M059J (cell line): ENCODE measurements at regions not wholly inside any gene's neighbourhood (a gene's known extent, or its start where the extent isn't known, plus 50 kb on each side); places are given as distances from the start of the nearest gene placed in this dataset.

Experiments used
- DNase-seq: peaks from one replicate; pipeline ENCODE4 v3.0.0-alpha.2; 2012; ENCODE audit warnings: low read depth

DNA sequence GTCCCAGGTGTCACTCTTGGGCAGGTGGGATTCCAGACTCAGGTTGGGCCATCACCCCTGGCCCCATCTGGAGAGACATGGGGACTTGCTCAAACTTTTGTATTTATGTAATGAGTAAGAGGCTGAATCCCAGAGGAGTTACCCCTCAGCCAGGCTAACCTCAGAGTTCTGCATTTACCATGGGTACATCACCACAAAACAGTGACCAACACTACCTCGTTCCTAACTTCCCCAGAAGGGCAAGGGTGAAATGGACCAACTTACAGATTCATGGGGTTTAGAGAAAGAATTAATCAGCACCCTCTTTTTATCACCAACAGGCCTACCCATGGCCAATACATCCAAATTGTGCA is 259.9 kb upstream of the MARCKS start:
- peak; percentile 41 for DNase-seq

DNA sequence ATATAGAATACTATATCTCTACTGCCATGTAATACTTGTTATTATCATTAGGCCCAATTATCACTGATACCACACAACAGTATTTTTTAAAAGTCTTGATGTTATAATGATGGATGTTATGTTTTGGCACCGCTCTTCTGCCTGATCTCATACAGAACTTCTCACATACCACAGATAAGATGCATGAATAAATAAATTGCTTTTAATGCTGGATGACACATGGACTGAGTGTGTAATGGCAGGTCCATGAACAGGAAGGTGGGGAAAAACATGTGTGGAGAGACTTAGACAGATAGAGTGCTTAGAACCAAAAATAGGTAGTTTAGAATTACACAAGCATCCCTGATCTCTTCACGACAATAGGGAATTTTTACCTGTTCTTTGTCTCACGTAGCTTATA is 258.4 kb upstream of the MARCKS start:
- no peak for DNase-seq

DNA sequence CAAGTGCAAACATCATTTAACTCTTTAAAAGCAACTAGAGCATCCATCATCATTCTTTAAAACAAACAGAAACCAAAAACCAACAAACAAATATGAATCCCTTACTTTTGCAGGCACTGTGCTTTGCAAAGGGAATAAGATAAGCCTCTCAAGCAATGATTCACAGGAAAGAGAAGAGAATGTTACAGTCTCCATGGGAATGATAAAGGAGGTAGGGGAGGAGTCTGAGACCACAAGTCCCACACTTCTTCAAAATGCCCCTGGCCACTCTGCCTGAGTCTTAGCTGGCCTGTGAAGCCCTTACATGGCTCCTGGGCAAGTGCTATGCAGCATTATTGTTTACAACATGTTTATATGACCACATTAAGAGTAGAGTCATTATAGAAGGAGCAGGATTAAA is 257.7 kb upstream of the MARCKS start:
- peak; percentile 81 for DNase-seq

DNA sequence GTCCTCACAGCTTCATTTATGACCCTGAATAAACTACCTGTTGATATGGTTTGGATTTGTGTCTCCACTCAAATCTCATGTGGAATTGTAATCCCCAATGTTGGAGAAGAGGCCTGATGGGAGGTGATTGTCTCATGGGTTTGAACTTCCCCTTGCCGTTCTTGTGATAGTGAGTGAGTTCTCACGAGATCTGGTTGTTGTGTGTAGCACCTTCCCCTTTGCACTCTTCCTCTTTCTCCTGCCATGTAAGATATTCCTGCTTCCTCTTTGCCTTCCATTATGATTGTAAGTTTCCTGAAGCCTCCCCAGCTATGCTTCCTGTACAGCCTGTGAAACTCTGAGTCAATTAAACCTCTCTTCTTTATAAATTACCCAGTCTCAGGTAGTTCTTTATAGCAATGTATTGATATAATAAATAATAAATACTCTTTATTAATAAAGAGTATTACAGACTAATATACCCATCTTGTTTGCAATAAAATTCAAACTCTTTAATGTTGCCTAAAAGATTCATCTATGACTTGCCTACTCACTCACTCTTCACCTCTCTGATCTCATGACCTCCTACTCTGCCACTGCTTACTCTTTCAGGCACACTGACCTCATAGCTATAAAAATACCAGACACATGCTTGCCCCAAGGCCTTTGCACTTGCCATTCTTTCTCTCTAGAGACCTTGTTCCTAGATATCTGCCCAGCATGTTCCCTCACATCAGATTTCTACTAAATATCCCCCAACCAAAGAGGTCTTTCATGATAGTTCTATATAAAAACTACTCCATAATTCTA is 256.4 kb upstream of the MARCKS start:
- peak; percentile 42 for DNase-seq

DNA sequence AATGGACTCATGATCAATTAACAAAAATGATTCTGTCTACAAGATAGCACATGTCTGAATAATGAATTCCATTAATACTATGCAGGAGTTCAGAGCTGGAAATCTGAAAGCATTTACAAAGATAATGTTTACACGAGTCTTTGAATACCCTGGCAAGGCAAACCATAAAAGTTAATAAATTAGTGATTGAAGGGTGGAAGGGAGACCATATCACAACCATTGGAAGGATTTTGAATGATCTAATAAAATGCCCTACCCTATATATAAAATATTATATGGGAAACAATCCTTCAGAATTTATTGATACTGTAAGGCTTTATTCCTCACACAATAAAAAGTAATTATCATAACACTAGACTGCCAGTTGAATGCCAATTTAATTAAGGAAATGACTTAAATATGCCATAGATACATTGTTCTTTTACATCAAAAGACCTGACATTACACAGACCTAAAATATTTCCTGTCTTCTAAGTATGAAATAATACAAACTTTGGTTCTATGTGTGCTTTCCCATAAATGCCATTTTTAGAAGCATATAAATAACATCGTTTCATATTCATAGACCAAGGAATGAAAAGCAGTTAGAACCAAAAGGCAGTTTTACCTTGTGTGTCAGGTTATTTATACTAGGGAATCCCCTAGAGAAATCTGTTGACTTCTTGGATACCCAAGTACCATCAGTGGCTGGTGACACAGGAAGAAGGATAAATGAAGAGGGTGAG is 249.2 kb upstream of the MARCKS start:
- no peak for DNase-seq

DNA sequence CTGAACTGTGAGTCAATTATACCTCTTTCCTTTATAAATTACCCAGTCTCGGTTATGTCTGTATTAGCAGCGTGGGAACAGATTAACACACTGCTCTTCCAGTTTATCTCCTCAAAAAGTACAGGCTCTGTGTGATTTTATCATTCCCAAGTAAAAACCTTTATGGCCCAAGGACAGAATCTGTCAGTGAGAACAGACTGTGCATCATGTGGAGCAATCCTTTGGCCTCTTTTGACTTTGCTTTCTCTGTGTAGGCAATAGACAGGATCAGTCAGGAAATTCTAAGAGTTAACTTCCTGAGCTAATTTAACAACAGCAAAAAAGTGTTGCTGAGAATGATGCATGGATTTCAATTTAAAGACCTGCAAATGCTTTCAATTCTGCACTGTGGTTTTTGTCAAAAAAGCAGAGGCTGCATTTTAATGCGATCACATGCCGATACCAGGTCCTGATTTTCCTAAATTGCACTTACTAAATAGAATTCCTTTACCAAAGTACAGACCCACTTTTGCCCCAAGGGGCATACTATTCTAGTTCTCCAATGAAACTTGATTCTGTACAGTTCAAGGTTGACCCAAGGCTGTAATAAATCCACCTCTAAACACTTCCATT is 246.7 kb upstream of the MARCKS start:
- no peak for DNase-seq

DNA sequence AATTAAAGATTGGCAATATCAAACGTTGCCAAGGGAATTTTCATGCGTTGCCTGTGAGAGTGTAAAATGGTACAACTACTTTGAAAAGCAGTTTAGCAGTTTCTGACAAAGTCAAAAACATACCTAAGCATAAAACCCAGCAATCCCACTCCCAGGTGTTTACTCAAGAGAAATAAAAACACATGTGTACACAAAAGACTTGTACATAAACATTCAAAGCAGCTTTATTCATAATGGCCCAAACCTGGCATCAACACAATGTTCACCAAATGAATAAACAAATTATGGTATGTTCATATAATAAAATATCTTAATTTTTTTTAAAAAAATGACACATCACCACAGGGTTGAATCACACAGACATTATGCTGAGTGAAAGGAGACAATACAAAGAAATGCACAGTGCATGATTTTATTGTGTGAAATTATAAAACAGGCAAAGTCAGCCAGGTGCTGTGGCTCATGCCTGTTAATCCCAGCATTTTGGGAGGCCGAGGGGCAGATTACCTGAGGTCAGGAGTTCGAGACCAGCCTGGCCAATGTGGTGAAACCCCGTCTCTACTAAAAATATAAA is 240.4 kb upstream of the MARCKS start:
- no peak for DNase-seq

DNA sequence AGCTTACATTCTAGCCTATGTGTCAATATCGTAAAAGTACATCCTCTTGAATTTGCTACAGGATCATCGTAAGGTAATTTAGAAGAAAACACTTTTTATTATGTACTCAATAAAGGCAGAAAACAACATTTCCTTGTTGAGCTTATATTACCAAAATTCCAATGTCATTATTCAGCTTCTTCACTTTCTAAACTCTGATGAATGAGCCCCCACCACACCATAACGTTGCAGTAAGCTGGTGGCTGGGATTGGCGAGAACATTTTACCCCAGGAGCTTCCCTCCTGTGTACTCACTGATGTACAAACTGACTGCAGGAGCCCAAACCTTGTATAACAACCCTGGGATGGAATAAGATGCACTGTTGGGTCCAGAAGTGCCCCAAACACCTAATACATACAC is 238.1 kb upstream of the MARCKS start:
- DNase-seq, result peak; percentile 49

DNA sequence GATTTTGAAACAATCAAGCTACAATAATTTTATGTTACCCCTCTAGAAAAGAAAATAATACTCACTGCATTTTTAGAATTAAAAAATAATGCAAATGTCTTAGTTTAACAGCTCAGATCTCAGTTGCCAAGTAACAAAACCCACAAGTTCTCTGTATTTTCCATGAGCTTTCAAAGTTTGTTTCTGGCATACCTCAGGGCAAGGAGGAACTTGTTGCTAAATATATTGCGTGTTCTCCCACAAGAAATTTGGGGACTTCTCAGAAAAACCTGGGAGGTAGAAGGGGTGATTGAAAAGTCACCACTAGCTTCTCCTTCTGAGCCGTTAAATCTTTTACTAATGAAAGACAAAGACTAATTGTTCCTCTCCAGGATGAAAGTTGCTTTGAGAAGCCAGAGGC is 236.8 kb upstream of the MARCKS start:
- DNase-seq, result no peak

DNA sequence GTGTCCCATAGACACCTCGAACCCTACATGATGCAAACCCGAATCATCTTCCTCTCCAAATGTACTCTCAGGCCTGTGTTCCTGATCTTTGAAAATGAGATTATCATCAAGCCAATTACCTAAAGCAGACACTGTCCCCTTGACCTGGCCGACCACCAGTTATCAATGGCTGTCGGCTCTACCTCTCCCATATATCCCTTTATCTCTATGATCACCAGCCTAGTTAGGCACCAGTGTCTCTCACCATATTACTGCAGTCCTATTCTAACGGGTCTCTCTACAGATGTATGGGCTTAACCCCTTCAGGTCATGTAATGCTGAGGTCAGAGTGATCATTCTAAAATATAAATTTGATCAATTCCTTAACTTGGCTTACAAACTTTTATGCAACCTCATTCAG is 234.9 kb upstream of the MARCKS start:
- no peak for DNase-seq

DNA sequence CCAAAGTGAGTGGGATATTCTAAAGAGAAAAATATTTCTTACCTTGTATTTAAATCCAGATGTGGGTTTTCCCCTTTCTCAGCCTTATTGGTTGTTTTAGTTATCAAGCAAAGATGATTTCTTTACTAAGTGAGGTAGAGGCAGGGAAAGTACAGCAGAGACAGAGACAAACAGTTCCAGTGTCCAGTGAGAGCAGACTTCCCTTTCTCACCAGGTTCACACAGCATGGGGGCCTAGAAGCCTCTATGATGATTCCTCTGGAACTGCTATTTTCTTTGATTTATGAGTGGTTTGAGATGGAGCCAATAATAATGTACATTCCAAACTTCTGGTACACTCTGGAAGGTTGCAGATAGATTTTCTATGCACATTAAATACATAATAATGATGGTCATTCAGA is 234.0 kb upstream of the MARCKS start:
- no peak for DNase-seq

DNA sequence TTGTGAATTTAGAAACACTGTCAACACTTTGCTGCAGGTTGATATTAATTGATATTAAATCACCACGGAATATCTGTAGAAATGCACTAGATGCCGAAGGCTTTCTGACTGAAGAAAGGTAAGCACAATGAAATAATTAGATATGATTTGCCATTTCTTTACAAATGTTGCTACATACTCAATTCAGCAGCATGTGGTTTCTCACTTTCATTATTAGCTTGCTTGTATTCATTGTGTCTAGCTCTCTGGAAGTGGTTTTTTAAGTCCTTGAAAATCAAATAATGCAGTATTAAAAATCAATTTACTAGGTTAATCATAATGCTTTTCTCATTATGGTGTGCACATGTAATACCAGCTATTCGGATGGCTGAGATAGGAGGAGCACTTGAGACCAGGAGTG is 231.3 kb upstream of the MARCKS start:
- DNase-seq, result no peak

DNA sequence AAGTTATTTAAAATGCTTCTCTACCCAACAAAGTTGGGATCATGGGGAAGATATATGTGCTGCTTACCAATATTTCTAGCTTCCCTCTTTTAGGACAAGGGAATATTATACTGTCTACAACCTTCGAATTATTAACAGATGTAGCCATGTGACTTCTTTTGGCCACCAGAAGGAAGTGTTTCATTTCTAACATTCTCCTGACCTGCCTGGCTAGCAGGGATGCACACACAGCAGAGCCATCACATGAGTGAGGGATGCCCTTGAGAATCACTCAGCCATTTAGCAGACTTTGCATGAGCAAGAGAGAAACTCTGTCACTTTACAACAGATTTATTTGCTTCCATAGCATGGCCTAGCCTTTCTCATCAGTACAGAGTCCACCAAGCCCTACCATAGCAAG is 230.7 kb upstream of the MARCKS start:
- DNase-seq, result no peak

DNA sequence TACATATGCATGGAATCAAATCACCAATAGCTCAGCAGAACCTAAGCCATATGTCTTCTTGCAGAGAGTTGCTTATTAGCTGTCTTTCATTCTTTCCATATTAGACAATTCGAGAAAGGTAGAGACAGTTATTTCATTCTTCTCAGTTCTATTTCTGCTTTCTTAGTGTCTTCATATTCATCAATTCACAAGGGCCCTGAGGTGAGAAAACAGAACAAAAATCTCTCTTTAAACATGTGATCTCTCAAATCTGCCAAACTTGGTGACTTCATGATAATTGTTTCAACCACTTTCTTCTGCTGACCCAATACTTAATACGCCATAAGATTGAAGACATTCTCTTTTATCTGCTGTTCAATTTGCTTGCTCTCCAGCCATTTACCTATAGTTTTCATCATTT is 229.7 kb upstream of the MARCKS start:
- no peak for DNase-seq

DNA sequence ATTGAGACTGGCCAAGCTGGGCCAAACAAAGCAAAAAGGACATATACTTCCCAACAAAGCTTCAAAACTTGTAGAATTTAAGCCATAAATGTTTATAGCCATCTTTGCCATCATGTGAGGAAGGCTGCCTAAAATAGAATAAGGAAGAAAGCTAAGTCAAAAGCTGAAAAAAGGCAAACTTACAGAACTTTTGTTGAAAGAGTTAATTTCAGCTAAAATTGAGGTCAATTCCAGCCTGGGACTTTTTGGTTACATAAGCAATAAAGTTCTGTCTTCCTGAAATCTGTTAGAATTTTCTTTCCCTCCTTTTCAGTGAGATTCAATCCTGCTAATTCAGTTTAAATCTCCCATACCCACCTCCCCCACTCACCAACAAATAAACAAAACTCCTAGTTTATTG is 227.9 kb upstream of the MARCKS start:
- DNase-seq, result no peak

DNA sequence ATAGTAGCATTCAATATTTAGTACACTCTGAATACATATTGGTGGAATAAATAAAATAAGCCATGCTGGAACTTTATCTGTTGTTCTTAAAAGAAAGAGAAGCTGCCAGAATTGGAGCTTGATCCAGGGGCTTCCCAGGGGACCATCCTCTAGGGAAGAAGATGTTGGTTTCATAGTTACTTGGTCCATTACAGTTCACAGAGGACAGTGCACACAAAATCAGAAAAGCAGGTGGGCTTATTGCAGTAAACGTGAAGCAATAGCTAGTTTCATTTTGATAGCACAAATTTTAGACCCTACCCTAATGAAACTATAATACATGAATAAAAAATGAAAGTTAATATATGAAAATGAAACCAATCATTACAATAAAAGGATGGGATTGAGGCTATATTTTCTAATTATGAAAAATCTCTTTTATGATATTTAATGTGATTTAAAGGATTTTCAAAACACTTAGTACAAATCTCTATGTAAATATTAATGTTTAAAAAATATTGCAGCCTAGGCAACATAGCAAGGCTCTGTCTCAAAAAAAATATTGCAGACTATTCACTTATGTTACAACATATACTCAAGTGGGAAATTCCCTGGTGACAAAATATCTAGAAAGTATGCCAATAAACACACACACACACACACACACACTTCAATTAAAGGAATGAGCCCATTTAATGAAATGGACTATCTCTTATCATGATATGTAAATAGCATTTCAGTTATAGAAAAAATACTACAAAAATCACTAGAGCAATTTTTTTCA is 227.0 kb upstream of the MARCKS start:
- peak; percentile 38 for DNase-seq

DNA sequence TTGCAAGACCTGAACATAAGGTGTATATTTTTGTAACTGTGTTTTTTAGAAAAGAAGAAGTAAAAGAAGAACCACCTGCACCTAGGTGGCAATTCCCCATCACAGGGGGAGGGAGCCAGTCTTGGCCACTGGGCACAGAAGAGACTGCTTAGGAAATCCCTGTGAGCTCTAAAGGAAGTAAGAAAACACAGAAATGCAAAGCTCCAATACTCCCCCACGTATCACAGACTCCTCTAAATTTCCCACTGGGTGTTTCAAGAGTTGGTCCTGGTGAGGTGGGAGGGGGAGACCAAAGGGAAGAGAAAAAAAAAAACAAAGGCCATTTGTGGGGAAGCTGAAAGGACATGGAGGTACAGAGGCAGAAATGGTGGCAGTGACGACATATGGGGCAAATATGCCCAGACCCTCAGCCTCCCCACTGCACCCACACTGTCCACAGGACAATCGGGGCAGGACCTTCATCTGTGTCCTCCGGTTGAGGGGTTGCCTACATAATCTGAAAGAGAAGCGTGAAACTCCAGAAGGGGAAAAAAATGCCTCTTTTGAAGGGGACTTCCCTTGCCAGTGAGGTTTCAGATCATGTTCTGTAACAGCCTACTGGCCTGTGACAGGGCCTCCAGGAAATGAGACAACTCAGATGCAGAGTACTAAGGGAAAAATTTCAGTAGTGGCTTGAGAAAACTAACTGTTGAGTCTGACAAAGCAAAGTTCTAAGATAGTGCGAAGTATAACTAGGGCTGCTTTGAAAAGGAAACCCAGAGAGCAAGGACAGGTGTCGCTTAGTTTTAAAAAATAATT is 226.2 kb upstream of the MARCKS start:
- DNase-seq, result peak; percentile 80

DNA sequence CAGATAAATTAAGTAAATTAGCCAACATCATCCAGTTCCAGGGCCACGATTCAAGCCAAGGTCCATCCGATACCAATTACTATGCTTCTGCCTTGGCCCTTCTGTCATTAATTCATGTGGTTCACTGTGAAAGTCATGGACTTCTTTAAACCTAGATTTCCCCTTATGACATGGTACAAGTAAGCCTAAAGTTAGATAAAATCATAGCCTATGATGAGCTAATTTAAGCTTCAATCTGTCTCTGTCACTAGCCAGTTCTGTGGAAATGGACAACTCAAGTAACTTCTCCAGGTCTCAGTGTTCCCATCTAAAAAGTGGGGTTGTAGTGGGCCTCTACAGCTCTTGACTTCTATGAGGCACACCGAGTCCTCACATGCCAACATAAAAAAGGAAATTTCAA is 225.5 kb upstream of the MARCKS start:
- DNase-seq, result no peak

DNA sequence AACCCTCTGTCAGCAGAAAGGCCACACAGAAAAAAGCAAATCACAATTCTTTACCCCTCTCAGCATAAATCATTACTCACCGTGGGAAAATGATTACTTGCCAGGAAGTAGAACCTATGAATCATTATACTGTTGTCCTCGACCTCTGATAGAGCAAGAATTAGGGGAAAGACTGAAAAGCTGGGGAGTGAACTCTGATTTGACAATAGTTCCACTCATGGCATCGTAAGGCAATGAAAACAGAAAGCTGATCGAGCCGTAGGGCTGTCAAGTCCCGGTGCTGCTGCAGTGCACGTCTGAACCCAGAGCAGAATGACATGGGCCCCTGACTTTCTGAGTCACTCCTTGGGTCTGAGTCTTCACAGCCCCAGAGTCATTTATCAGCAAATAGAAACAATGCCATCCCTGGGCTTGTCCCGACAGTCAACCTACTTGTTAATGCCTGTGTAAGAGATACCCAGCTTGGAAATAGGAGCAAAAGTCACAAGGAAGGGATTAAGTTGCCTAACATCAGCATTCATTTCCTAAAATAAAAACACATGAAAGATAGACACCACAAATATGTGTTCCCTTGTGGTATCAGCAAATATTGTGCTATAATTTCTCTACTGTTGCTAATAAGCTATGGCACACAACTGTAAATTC is 224.8 kb upstream of the MARCKS start:
- peak; percentile 98 for DNase-seq

DNA sequence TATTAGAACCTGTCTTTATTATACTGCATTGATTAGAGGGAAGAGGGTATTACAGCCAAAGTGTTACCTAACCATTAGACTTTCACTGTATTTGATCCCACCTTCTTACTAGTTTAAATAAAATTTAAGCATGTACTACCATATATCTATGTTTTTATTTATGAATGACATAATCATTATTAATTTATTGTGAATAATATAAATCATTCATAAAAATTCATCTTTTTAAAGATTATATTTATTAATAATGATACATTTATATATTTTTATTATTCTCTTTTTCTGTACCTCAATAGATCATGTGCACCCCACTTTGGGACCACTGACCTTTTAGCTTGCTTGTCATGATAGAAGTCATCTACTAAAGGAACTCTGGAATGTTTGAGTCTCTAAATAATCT is 223.5 kb upstream of the MARCKS start:
- no peak for DNase-seq
